ENCODE measurements at regions not wholly inside any gene's neighbourhood (a gene's known extent, or its start where the extent isn't known, plus 50 kb on each side); places are given as distances from the start of the nearest gene placed in this dataset.
"Not testable (repeated sequence)": the region's sequence is repeated elsewhere in the genome, so short reads cannot be mapped to it uniquely, and the experiment has no call there.

GRCh38 chr14:26286081-26286912 is 311.5 kb downstream of the NOVA1 start:
- no peak for TF ChIP-seq CTCF (conservative IDR thresholded peaks at IDR 0.05; ENCODE audit: low read depth, low read length)
- no peak for DNase-seq (ENCODE audit: low read depth)
- no peak overlapping the region for H3K4me3 ChIP-seq (ENCODE audit: low read depth, low read length)

- TF ChIP-seq CTCF (conservative IDR thresholded peaks at IDR 0.05; ENCODE audit: low read depth, low read length) = no peak
- H3K4me3 ChIP-seq (ENCODE audit: low read depth, low read length) = no peak overlapping the region
- DNase-seq (ENCODE audit: low read depth) = no peak
Observed at GRCh38 chr14:26282578-26282977, 315.3 kb downstream of the NOVA1 start.

GRCh38 chr14:26282011-26282410 is 315.8 kb downstream of the NOVA1 start:
- DNase-seq (ENCODE audit: low read depth); H3K4me3 ChIP-seq (ENCODE audit: low read depth, low read length): not testable (repeated sequence)

GRCh38 chr14:26281280-26281998 is 316.4 kb downstream of the NOVA1 start:
- no peak for TF ChIP-seq CTCF (conservative IDR thresholded peaks at IDR 0.05; ENCODE audit: low read depth, low read length)
- H3K4me3 ChIP-seq (ENCODE audit: low read depth, low read length) = no peak overlapping the region
- DNase-seq (ENCODE audit: low read depth) = peak; percentile 40

- no peak for DNase-seq (ENCODE audit: low read depth)
- no peak overlapping the region for H3K4me3 ChIP-seq (ENCODE audit: low read depth, low read length)
- peak; percentile 53 for TF ChIP-seq CTCF (conservative IDR thresholded peaks at IDR 0.05; ENCODE audit: low read depth, low read length)
Observed at GRCh38 chr14:26276757-26277156, 321.1 kb downstream of the NOVA1 start.

GRCh38 chr14:26265170-26265685 is 332.6 kb downstream of the NOVA1 start:
- H3K4me3 ChIP-seq (ENCODE audit: low read depth, low read length) = no peak overlapping the region
- TF ChIP-seq CTCF (conservative IDR thresholded peaks at IDR 0.05; ENCODE audit: low read depth, low read length) = no peak
- DNase-seq (ENCODE audit: low read depth) = no peak

GRCh38 chr14:26261368-26262122 is 336.3 kb downstream of the NOVA1 start:
- DNase-seq (ENCODE audit: low read depth) = no peak

More at GRCh38 chr14:26261368-26262122, 336.3 kb downstream of the NOVA1 start:
- no peak overlapping the region for H3K4me3 ChIP-seq (ENCODE audit: low read depth, low read length)
- TF ChIP-seq CTCF (conservative IDR thresholded peaks at IDR 0.05; ENCODE audit: low read depth, low read length) = no peak
